Stimulated activated naive B cell treated with anti-CD40 and anti-IgM and Interleukin-4, amounts not matched to agents 10 μg/mL and 1 μg/mL and 100 μg/mL, for 72 hours (primary cell): ENCODE measurements at regions not wholly inside any gene's neighbourhood (a gene's known extent, or its start where the extent isn't known, plus 50 kb on each side); places are given as distances from the start of the nearest gene placed in this dataset.
"Not testable (repeated sequence)": the region's sequence is repeated elsewhere in the genome, so short reads cannot be mapped to it uniquely, and the experiment has no call there.

Experiments
- ATAC-seq, 2 donors: fragments of 150-1000 bp; cut with Tn5 transposase; replicated peaks; 2 replicates each; pipeline ENCODE4 v1.10.0; 2021; ENCODE audit warnings: moderate library complexity in 1 of 2
- DNase-seq: peaks from one replicate; pipeline ENCODE4 v3.0.0; 2021
- H3K27ac Mint-ChIP-seq: one replicate; pipeline ENCODE4 v1.8.0; 2022; ENCODE audit warnings: mild to moderate bottlenecking, mixed read lengths
- H3K27me3 Mint-ChIP-seq, 2 donors: one replicate each; pipeline ENCODE4 v1.8.0; 2022; ENCODE audit warnings: mixed read lengths in 2 of 2
- H3K36me3 Mint-ChIP-seq, 2 donors: one replicate each; pipeline ENCODE4 v1.8.0; 2022; ENCODE audit warnings: mixed read lengths in 2 of 2, mild to moderate bottlenecking in 1 of 2
- H3K4me1 Mint-ChIP-seq, 2 donors: one replicate each; pipeline ENCODE4 v1.8.0; 2022; ENCODE audit warnings: mixed read lengths in 2 of 2, mild to moderate bottlenecking in 1 of 2
- H3K4me3 Mint-ChIP-seq, 2 donors: one replicate each; pipeline ENCODE4 v1.8.0; 2022; ENCODE audit warnings: mild to moderate bottlenecking in 2 of 2, mixed read lengths in 2 of 2, moderate library complexity in 1 of 2
- H3K9me3 Mint-ChIP-seq, 2 donors: one replicate each; pipeline ENCODE4 v1.8.0; 2022; ENCODE audit warnings: mixed read lengths in 2 of 2, mild to moderate bottlenecking in 1 of 2

- no peak for DNase-seq
- peaks cover 0 to 1% of the 10 kb centered on the region in 2 donors for H3K9me3 Mint-ChIP-seq
These were observed 852.1 kb downstream of the PLA2G4A start for GRCh38 chr1:187680823-187681222.

GRCh38 chr1:187682112-187682511 is 853.4 kb downstream of the PLA2G4A start:
- no peak for ATAC-seq
- Mint-ChIP-seq H3K4me3 (no peak overlapping the region), H3K4me1 (no peaks in the 10 kb centered on the region), H3K36me3 (no peaks in the 10 kb centered on the region), H3K27ac (no peak overlapping the region), H3K9me3 (peaks cover 0 to 1% of the 10 kb centered on the region in 2 donors), H3K27me3 (no peaks in the 10 kb centered on the region)
- no peak for DNase-seq

More at GRCh38 chr1:187680823-187681222, 852.1 kb downstream of the PLA2G4A start:
- no peaks in the 10 kb centered on the region for H3K27me3 Mint-ChIP-seq
- H3K27ac Mint-ChIP-seq = no peak overlapping the region
- H3K36me3 Mint-ChIP-seq = no peaks in the 10 kb centered on the region
- H3K4me1 Mint-ChIP-seq = no peaks in the 10 kb centered on the region
- no peak for ATAC-seq
- no peak overlapping the region for H3K4me3 Mint-ChIP-seq

GRCh38 chr1:187685333-187685732 is 856.6 kb downstream of the PLA2G4A start:
- Mint-ChIP-seq H3K27me3 (no peaks in the 10 kb centered on the region), H3K4me3 (no peak overlapping the region), H3K4me1 (no peaks in the 10 kb centered on the region), H3K9me3 (peaks cover under 1 to 1% of the 10 kb centered on the region in 2 donors), H3K36me3 (no peaks in the 10 kb centered on the region), H3K27ac (no peak overlapping the region)
- DNase-seq (no peak), ATAC-seq (no peak)

- ATAC-seq (no peak), DNase-seq (no peak)
- H3K27ac Mint-ChIP-seq = no peak overlapping the region
- peaks cover 3 to 5% of the 10 kb centered on the region in 2 donors for H3K9me3 Mint-ChIP-seq
- no peak overlapping the region for H3K4me3 Mint-ChIP-seq
- H3K36me3 Mint-ChIP-seq = no peaks in the 10 kb centered on the region
- H3K27me3 Mint-ChIP-seq = no peaks in the 10 kb centered on the region
- no peaks in the 10 kb centered on the region for H3K4me1 Mint-ChIP-seq
These were observed 860.4 kb downstream of the PLA2G4A start for GRCh38 chr1:187689129-187689528.

GRCh38 chr1:187691439-187691838 is 862.7 kb downstream of the PLA2G4A start:
- no peak for DNase-seq
- Mint-ChIP-seq H3K27ac (no peak overlapping the region), H3K36me3 (no peaks in the 10 kb centered on the region), H3K4me1 (no peaks in the 10 kb centered on the region), H3K9me3 (peaks cover 3 to 5% of the 10 kb centered on the region in 2 donors), H3K4me3 (no peak overlapping the region), H3K27me3 (no peaks in the 10 kb centered on the region)
- no peak for ATAC-seq

- H3K9me3 Mint-ChIP-seq = peaks cover 3 to 5% of the 10 kb centered on the region in 2 donors
- no peak overlapping the region for H3K27ac Mint-ChIP-seq
- no peak overlapping the region for H3K4me3 Mint-ChIP-seq
- DNase-seq (no peak), ATAC-seq (no peak)
- H3K36me3 Mint-ChIP-seq = no peaks in the 10 kb centered on the region
- no peaks in the 10 kb centered on the region for H3K4me1 Mint-ChIP-seq
- H3K27me3 Mint-ChIP-seq = no peaks in the 10 kb centered on the region
These were observed 864.0 kb downstream of the PLA2G4A start for GRCh38 chr1:187692799-187693198.

- H3K4me3 Mint-ChIP-seq = no peak overlapping the region
- no peaks in the 10 kb centered on the region for H3K9me3 Mint-ChIP-seq
- no peaks in the 10 kb centered on the region for H3K36me3 Mint-ChIP-seq
- H3K27me3 Mint-ChIP-seq = no peaks in the 10 kb centered on the region
- ATAC-seq = no peak
- H3K4me1 Mint-ChIP-seq = no peaks in the 10 kb centered on the region
- no peak for DNase-seq
- no peak overlapping the region for H3K27ac Mint-ChIP-seq
These were observed 867.3 kb downstream of the PLA2G4A start for GRCh38 chr1:187696073-187696472.

- not testable (repeated sequence) for H3K27ac Mint-ChIP-seq, H3K27me3 Mint-ChIP-seq, H3K9me3 Mint-ChIP-seq, DNase-seq, H3K36me3 Mint-ChIP-seq, H3K4me1 Mint-ChIP-seq, H3K4me3 Mint-ChIP-seq, ATAC-seq
These were observed 874.7 kb downstream of the PLA2G4A start for GRCh38 chr1:187703138-187704130.

- no peaks in the 10 kb centered on the region for H3K36me3 Mint-ChIP-seq
- no peaks in the 10 kb centered on the region for H3K27me3 Mint-ChIP-seq
- peaks cover 0 to 8% of the 10 kb centered on the region in 2 donors for H3K9me3 Mint-ChIP-seq
These were observed 885.7 kb downstream of the PLA2G4A start for GRCh38 chr1:187714470-187714869.

GRCh38 chr1:187715483-187715882 is 886.7 kb downstream of the PLA2G4A start:
- Mint-ChIP-seq H3K4me1 (no peaks in the 10 kb centered on the region), H3K4me3 (no peak overlapping the region), H3K27me3 (no peaks in the 10 kb centered on the region), H3K36me3 (no peaks in the 10 kb centered on the region), H3K9me3 (peaks cover 0 to 8% of the 10 kb centered on the region in 2 donors), H3K27ac (no peak overlapping the region)
- DNase-seq = no peak
- ATAC-seq = no peak

More at GRCh38 chr1:187714470-187714869, 885.7 kb downstream of the PLA2G4A start:
- ATAC-seq (no peak), DNase-seq (no peak)
- Mint-ChIP-seq H3K27ac (no peak overlapping the region), H3K4me1 (no peaks in the 10 kb centered on the region), H3K4me3 (no peak overlapping the region)

GRCh38 chr1:187716160-187716559 is 887.4 kb downstream of the PLA2G4A start:
- H3K4me3 Mint-ChIP-seq = no peak overlapping the region
- no peaks in the 10 kb centered on the region for H3K36me3 Mint-ChIP-seq
- H3K4me1 Mint-ChIP-seq = no peaks in the 10 kb centered on the region
- ATAC-seq = no peak
- DNase-seq = no peak
- no peaks in the 10 kb centered on the region for H3K27me3 Mint-ChIP-seq
- H3K9me3 Mint-ChIP-seq = peaks cover 0 to 8% of the 10 kb centered on the region in 2 donors
- H3K27ac Mint-ChIP-seq = no peak overlapping the region

- Mint-ChIP-seq H3K4me3 (no peak overlapping the region), H3K27ac (no peak overlapping the region), H3K4me1 (no peaks in the 10 kb centered on the region), H3K9me3 (peaks cover 0 to 6% of the 10 kb centered on the region in 2 donors), H3K27me3 (no peaks in the 10 kb centered on the region), H3K36me3 (no peaks in the 10 kb centered on the region)
- ATAC-seq (no peak), DNase-seq (no peak)
These were observed 889.8 kb downstream of the PLA2G4A start for GRCh38 chr1:187718527-187718926.

- Mint-ChIP-seq H3K4me3 (no peak overlapping the region), H3K9me3 (peaks cover 0 to 7% of the 10 kb centered on the region in 2 donors), H3K27me3 (no peaks in the 10 kb centered on the region), H3K27ac (no peak overlapping the region), H3K36me3 (no peaks in the 10 kb centered on the region), H3K4me1 (no peaks in the 10 kb centered on the region)
- ATAC-seq = no peak
- no peak for DNase-seq
These were observed 892.5 kb downstream of the PLA2G4A start for GRCh38 chr1:187721216-187721615.

GRCh38 chr1:187725216-187725615 is 896.5 kb downstream of the PLA2G4A start:
- peaks cover 0 to 5% of the 10 kb centered on the region in 2 donors for H3K9me3 Mint-ChIP-seq
- no peak overlapping the region for H3K27ac Mint-ChIP-seq
- no peaks in the 10 kb centered on the region for H3K36me3 Mint-ChIP-seq
- no peak overlapping the region for H3K4me3 Mint-ChIP-seq
- no peak for ATAC-seq
- H3K27me3 Mint-ChIP-seq = no peaks in the 10 kb centered on the region
- no peak for DNase-seq
- H3K4me1 Mint-ChIP-seq = no peaks in the 10 kb centered on the region

GRCh38 chr1:187733232-187733631 is 904.5 kb downstream of the PLA2G4A start:
- ATAC-seq = no peak
- H3K4me1 Mint-ChIP-seq = no peaks in the 10 kb centered on the region
- H3K36me3 Mint-ChIP-seq = no peaks in the 10 kb centered on the region
- H3K27ac Mint-ChIP-seq = no peak overlapping the region
- H3K4me3 Mint-ChIP-seq = no peak overlapping the region
- peaks cover 0 to 5% of the 10 kb centered on the region in 2 donors for H3K9me3 Mint-ChIP-seq
- no peaks in the 10 kb centered on the region for H3K27me3 Mint-ChIP-seq
- DNase-seq = no peak
